SK-N-SH (cell line): ENCODE measurements at regions not wholly inside any gene's neighbourhood (a gene's known extent, or its start where the extent isn't known, plus 50 kb on each side); places are given as distances from the start of the nearest gene placed in this dataset.

Experiments used
- CTCF ChIA-PET: fragments of 300-600, 350-600 bp; formaldehyde crosslinking; extraction: SDS; loops from one replicate; lab custom pipeline; 2021; lab: Yijun Ruan, JAX
- POLR2A ChIA-PET: fragments of 350-600 bp; sonication (Branson Sonifier 250); formaldehyde crosslinking; extraction: SDS; loops from one replicate; lab custom pipeline; 2020; ENCODE audit warnings: antibody characterized with exemption, inconsistent platforms; lab: Yijun Ruan, JAX
- DNase-seq: peaks from one replicate; pipeline ENCODE4 v3.0.0; 2012
- H2AFZ ChIP-seq: fragments of 200-600 bp; sonication (generic); 2 replicates; pipeline ENCODE4 v1.8.1; 2016; ENCODE audit warnings: antibody characterized with exemption, mild to moderate bottlenecking, low read depth
- H3F3A ChIP-seq: fragments of 200-600 bp; sonication (generic); replicated peaks from 2 replicates; pipeline ENCODE3; 2016; ENCODE audit warnings: antibody characterized with exemption, mild to moderate bottlenecking; ENCODE audit not compliant: insufficient read depth
- H3K27ac ChIP-seq, 2 experiments: fragments of 200-500 bp in 1 of 2; fragments of 200-600 bp in 1 of 2; sonication (Bioruptor generic) in 1 of 2; sonication (generic), shearing (Covaris generic) in 1 of 2; 2 replicates each; pipeline versions ENCODE4 v1.5.1 to v1.6.1; 2014 to 2016; ENCODE audit warnings: low read depth in 2 of 2, inconsistent platforms in 1 of 2, low read length in 1 of 2, mild to moderate bottlenecking in 1 of 2, mixed read lengths in 1 of 2
- H3K27me3 ChIP-seq: fragments of 200-600 bp; sonication (generic), shearing (Covaris generic); 2 replicates; pipeline ENCODE4 v1.6.1; 2016; ENCODE audit warnings: mixed run types; ENCODE audit not compliant: insufficient read depth
- H3K36me3 ChIP-seq, 2 experiments: fragments of 200-500 bp in 1 of 2; fragments of 200-600 bp in 1 of 2; sonication (Bioruptor generic) in 1 of 2; sonication (generic) in 1 of 2; replicated peaks in 1 of 2; 2 replicates each; pipeline versions ENCODE3 to v1.5.1; 2014 to 2016; ENCODE audit warnings: low read length in 1 of 2, mild to moderate bottlenecking in 1 of 2; ENCODE audit not compliant: insufficient read depth in 2 of 2, control insufficient read depth in 1 of 2
- H3K4me1 ChIP-seq, 2 experiments: fragments of 200-500 bp in 1 of 2; fragments of 200-600 bp in 1 of 2; sonication (Bioruptor generic) in 1 of 2; sonication (generic), shearing (Covaris generic) in 1 of 2; 2 replicates each; pipeline versions ENCODE4 v1.5.1 to v1.6.1; 2014 to 2016; ENCODE audit warnings: low read depth in 1 of 2, low read length in 1 of 2, mixed run types in 1 of 2; ENCODE audit not compliant: insufficient read depth in 2 of 2, control insufficient read depth in 1 of 2
- H3K4me2 ChIP-seq: fragments of 200-600 bp; sonication (generic), shearing (Covaris generic); 2 replicates; pipeline ENCODE4 v1.6.1; 2017; ENCODE audit warnings: mixed run types
- H3K4me3 ChIP-seq, 2 experiments: fragments of 200-500 bp in 1 of 2; fragments of 200-600 bp in 1 of 2; sonication (Bioruptor generic) in 1 of 2; sonication (generic), shearing (Covaris generic) in 1 of 2; 2 replicates each; pipeline versions ENCODE4 v1.5.1 to v1.8.1; 2014 to 2016; ENCODE audit warnings: low read depth in 2 of 2, inconsistent platforms in 1 of 2, low read length in 1 of 2, mild to moderate bottlenecking in 1 of 2, mixed read lengths in 1 of 2, moderate library complexity in 1 of 2
- H3K79me2 ChIP-seq: fragments of 200-600 bp; sonication (generic); 2 replicates; pipeline ENCODE4 v1.8.1; 2017; ENCODE audit warnings: mild to moderate bottlenecking; ENCODE audit not compliant: insufficient read depth
- H3K9ac ChIP-seq: fragments of 200-600 bp; sonication (generic); 2 replicates; pipeline ENCODE4 v1.6.1; 2017; ENCODE audit warnings: mixed run types
- H3K9me2 ChIP-seq: fragments of 200-600 bp; sonication (generic); 2 replicates; pipeline ENCODE4 v1.6.1; 2017; ENCODE audit warnings: mixed run types
- H3K9me3 ChIP-seq: fragments of 200-600 bp; sonication (generic); 2 replicates; pipeline ENCODE4 v1.6.1; 2017; ENCODE audit warnings: mixed run types, mild to moderate bottlenecking, moderate library complexity
- H4K20me1 ChIP-seq: fragments of 200-600 bp; sonication (generic); 2 replicates; pipeline ENCODE4 v1.6.1; 2017; ENCODE audit warnings: mild to moderate bottlenecking, mixed run types; ENCODE audit not compliant: insufficient read depth
- CHD2 ChIP-seq: fragments of 150-350 bp; IDR thresholded peaks from 2 replicates; pipeline ENCODE4 v1.6.1; 2018; ENCODE audit warnings: low read length; ENCODE audit not compliant: partially characterized antibody
- CTCF ChIP-seq: fragments of 200-600 bp; sonication (generic); IDR thresholded peaks from 2 replicates; pipeline ENCODE4 v1.6.1; 2017; ENCODE audit warnings: antibody characterized with exemption, mild to moderate bottlenecking, moderate library complexity
- FOXJ3 ChIP-seq: sonication (generic); formaldehyde crosslinking; IDR thresholded peaks from 2 replicates; pipeline ENCODE4 v1.5.1; 2020; ENCODE audit warnings: mild to moderate bottlenecking, missing genetic modification reagents
- GABPA ChIP-seq: IDR thresholded peaks from 2 replicates; pipeline ENCODE4 v1.4.0; 2012; ENCODE audit warnings: low read depth, mild to moderate bottlenecking
- GATA2 ChIP-seq: sonication (generic); formaldehyde crosslinking; IDR thresholded peaks from 2 replicates; pipeline ENCODE4 v1.5.0; 2020; ENCODE audit warnings: mild to moderate bottlenecking, missing genetic modification reagents
- JUND ChIP-seq: IDR thresholded peaks from 2 replicates; pipeline ENCODE4 v1.4.0; 2012
- MAX ChIP-seq: IDR thresholded peaks from 2 replicates; pipeline ENCODE4 v1.4.0; 2012; ENCODE audit warnings: low read depth
- MXI1 ChIP-seq: IDR thresholded peaks from 2 replicates; pipeline ENCODE4 v1.6.1; 2012; ENCODE audit warnings: mild to moderate bottlenecking, low read depth, low read length, improper control_type of control experiment
- NRF1 ChIP-seq: IDR thresholded peaks from 2 replicates; pipeline ENCODE4 v1.6.1; 2012; ENCODE audit warnings: low read depth, mild to moderate bottlenecking, low read length
- RFX5 ChIP-seq: IDR thresholded peaks from 2 replicates; pipeline ENCODE4 v1.6.1; 2012; ENCODE audit warnings: mild to moderate bottlenecking, improper control_type of control experiment, low read length
- RXRA ChIP-seq: IDR thresholded peaks from 2 replicates; pipeline ENCODE4 v1.4.0; 2012; ENCODE audit warnings: low read depth, mild to moderate bottlenecking, borderline replicate concordance
- SIN3A ChIP-seq: IDR thresholded peaks from 2 replicates; pipeline ENCODE4 v1.6.1; 2012; ENCODE audit warnings: low read depth, mild to moderate bottlenecking, low read length, moderate library complexity, borderline replicate concordance
- TCF12 ChIP-seq: IDR thresholded peaks from 2 replicates; pipeline ENCODE4 v1.4.0; 2012
- TEAD4 ChIP-seq: IDR thresholded peaks from 2 replicates; pipeline ENCODE4 v1.4.0; 2012; ENCODE audit warnings: mild to moderate bottlenecking, borderline replicate concordance; ENCODE audit not compliant: insufficient read depth
- USF1 ChIP-seq: IDR thresholded peaks from 2 replicates; pipeline ENCODE4 v1.4.0; 2012; ENCODE audit warnings: low read depth, borderline replicate concordance
- YY1 ChIP-seq: IDR thresholded peaks from 2 replicates; pipeline ENCODE4 v1.4.0; 2012; ENCODE audit warnings: low read depth, mild to moderate bottlenecking
- ZBTB33 ChIP-seq: IDR thresholded peaks from 2 replicates; pipeline ENCODE4 v1.4.0; 2012; ENCODE audit warnings: low read depth, borderline replicate concordance
- WGBS: methylation state at CpG from one replicate; pipeline ENCODE4 v1.1.6; 2017; ENCODE audit warnings: low lambda C conversion rate; 5-methylcytosine and 5-hydroxymethylcytosine counted together
- TF ChIP-seq, protein P1 (sequence below): IDR thresholded peaks from 2 replicates; pipeline ENCODE4; 2012

DNA sequence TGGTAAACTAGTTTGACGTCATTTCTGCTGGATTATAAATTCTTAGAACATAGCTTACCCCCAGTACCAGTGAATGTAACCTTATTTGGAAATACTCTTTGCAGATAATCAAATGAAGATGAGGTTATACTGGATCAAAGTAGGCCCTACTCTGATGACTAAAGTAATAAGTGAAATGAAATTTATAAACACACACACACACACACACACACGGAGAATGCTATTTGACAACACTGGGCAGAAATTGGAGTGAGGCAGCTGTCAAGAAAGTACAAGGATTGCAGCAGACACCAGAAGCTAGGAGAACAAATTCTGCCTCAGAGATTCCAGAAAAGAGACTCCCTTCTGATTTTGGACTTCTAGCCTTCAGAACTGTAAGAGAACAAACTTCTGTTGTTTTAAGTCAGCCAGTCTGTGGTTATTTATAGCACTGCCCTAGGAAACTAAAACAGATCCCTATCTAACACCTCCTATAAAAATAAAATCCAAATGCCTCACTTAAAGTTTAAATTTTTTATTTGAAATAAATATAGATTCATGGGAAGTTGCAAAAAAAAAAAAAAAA, 448.6 kb downstream of the PCDH18 start:
- DNase-seq, result no peak
- ChIA-PET POLR2A (no interaction called here), CTCF (interaction anchor here (0.5 to 1.0 kb wide), 2 partner anchors 11 to 44 kb away, joined by 3 read pairs; no protein-coding TSS in a partner anchor)
- Histone ChIP-seq H3F3A (no peaks in the 10 kb centered on the region), H3K9me3 (no peaks in the 10 kb centered on the region), H3K9ac (no peak overlapping the region), H3K27ac (no peak overlapping the region), H3K4me1 (peaks cover 0 to 3% of the 10 kb centered on the region in 2 experiments; a peak in 1 of 4 replicates), H2AFZ (no peak overlapping the region), H3K36me3 (no peaks in the 10 kb centered on the region), H4K20me1 (no peaks in the 10 kb centered on the region), H3K4me2 (no peak overlapping the region), H3K4me3 (no peak overlapping the region), H3K79me2 (no peaks in the 10 kb centered on the region), H3K27me3 (no peaks in the 10 kb centered on the region), H3K9me2 (no peaks in the 10 kb centered on the region)
- TF ChIP-seq NRF1, result no peak
- no peak for TF ChIP-seq CTCF
- no peak for TF ChIP-seq TCF12
- no peak for TF ChIP-seq TEAD4
- TF ChIP-seq RFX5, result no peak
- no peak for TF ChIP-seq SIN3A
- no peak for TF ChIP-seq USF1
- no peak for TF ChIP-seq GATA2 (CRISPR knock-in tag)
- no peak for TF ChIP-seq RXRA
- 80% methylated on average over 2 of the region's 2 CpGs for WGBS

DNA sequence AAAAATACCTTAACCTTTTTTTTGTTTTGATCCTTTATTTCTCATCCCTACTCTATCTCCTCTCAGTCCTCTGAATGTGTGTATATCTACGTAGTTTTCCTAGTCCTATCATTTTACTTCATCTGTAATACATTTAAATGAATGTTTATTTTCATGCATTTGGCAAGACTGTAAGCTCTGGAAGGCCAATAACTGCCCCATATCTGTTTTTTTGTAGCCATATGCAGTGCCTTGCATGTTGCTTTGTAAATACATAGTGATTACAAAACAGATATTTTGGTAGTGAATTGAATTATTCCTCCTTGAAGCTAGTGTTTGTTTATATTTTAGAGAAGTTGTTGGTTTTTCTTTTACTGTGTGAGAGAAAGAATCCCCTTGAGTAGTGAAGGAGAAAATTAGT, 450.2 kb downstream of the PCDH18 start:
- CTCF ChIA-PET, result interaction anchor here (0.6 kb wide), 1 partner anchor 398 kb away, joined by 3 read pairs; no protein-coding TSS in a partner anchor
- peak; percentile 4 for DNase-seq
- POLR2A ChIA-PET, result no interaction called here
- H3F3A ChIP-seq, result no peaks in the 10 kb centered on the region
- H2AFZ ChIP-seq, result no peak overlapping the region
- no peak overlapping the region for H3K27ac ChIP-seq
- H3K9ac ChIP-seq, result no peak overlapping the region
- H3K79me2 ChIP-seq, result no peaks in the 10 kb centered on the region
- 53% methylated on average over 1 of the region's 1 CpG for WGBS
- H3K27me3 ChIP-seq, result no peaks in the 10 kb centered on the region
- H3K36me3 ChIP-seq, result no peaks in the 10 kb centered on the region
- TF ChIP-seq GABPA (no peak), MAX (no peak), MXI1 (no peak), JUND (no peak), TCF12 (no peak), SIN3A (no peak), RXRA (no peak), ZBTB33 (no peak), YY1 (no peak), USF1 (no peak), FOXJ3 (CRISPR knock-in tag) (no peak), CHD2 (no peak)
- TF ChIP-seq, protein P1, sequence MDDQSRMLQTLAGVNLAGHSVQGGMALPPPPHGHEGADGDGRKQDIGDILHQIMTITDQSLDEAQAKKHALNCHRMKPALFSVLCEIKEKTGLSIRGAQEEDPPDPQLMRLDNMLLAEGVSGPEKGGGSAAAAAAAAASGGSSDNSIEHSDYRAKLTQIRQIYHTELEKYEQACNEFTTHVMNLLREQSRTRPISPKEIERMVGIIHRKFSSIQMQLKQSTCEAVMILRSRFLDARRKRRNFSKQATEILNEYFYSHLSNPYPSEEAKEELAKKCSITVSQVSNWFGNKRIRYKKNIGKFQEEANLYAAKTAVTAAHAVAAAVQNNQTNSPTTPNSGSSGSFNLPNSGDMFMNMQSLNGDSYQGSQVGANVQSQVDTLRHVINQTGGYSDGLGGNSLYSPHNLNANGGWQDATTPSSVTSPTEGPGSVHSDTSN, result no peak
- no peaks in the 10 kb centered on the region for H3K9me3 ChIP-seq
- no peaks in the 10 kb centered on the region for H4K20me1 ChIP-seq
- H3K4me1 ChIP-seq, result peaks cover 0 to 3% of the 10 kb centered on the region in 2 experiments; a peak in 1 of 4 replicates
- H3K4me3 ChIP-seq, result no peak overlapping the region
- no peak overlapping the region for H3K4me2 ChIP-seq
- H3K9me2 ChIP-seq, result no peaks in the 10 kb centered on the region
